ENCODE measurements at regions not wholly inside any gene's neighbourhood (a gene's known extent, or its start where the extent isn't known, plus 50 kb on each side); places are given as distances from the start of the nearest gene placed in this dataset.

- TF ChIP-seq Cebpa-rat (IDR thresholded peaks at IDR 0.05) = no peak
- Histone ChIP-seq H4K20me1 (no peaks in the 10 kb centered on the region), H3K36me3 (no peaks in the 10 kb centered on the region), H3K27ac (no peak overlapping the region), H3K4me1 (no peaks in the 10 kb centered on the region), H3K9me3 (peaks cover 18% of the 10 kb centered on the region), H3K4me2 (no peak overlapping the region), H3K27me3 (no peaks in the 10 kb centered on the region), H3K4me3 (no peak overlapping the region), H3K9ac (no peak overlapping the region)
Observed at GRCh38 chr18:41899535-41899934, 55.5 kb upstream of the PIK3C3 start.

DNA sequence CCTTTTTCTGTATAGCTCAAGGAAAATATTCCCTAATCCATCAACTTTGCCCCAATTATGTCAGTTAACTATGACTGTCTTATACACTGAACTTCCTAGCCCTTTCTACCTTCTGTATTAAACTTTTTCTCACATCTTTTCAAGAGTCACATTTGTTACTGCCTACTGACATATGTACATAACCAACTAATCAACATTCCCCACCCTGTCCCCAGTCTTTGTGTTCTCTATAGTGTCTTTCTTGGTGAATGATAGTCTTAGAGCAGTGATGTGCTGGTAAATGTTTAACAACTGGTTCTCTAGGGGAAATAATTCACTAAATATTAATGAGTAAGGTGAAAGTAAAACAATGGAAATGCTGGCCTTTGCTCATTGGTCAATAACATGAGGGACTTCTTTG, 61.6 kb upstream of the PIK3C3 start:
- Histone ChIP-seq H3K27me3 (no peaks in the 10 kb centered on the region), H3K27ac (no peak overlapping the region)

GRCh38 chr18:41887100-41887499, 67.9 kb upstream of the PIK3C3 start:
- Histone ChIP-seq H3K4me3 (no peak overlapping the region), H3K27me3 (no peaks in the 10 kb centered on the region), H3K36me3 (no peaks in the 10 kb centered on the region), H3K4me1 (no peaks in the 10 kb centered on the region), H4K20me1 (no peaks in the 10 kb centered on the region), H3K4me2 (no peak overlapping the region), H3K9ac (no peak overlapping the region), H3K9me3 (no peaks in the 10 kb centered on the region), H3K27ac (no peak overlapping the region)
- no peak for TF ChIP-seq Cebpa-rat (IDR thresholded peaks at IDR 0.05)

More for the DNA sequence above, 61.6 kb upstream of the PIK3C3 start:
- H3K4me2 ChIP-seq = no peak overlapping the region
- no peaks in the 10 kb centered on the region for H3K36me3 ChIP-seq
- no peak overlapping the region for H3K4me3 ChIP-seq
- H3K9me3 ChIP-seq = peaks cover 18% of the 10 kb centered on the region
- no peak for TF ChIP-seq Cebpa-rat (IDR thresholded peaks at IDR 0.05)
- no peak overlapping the region for H3K9ac ChIP-seq
- no peaks in the 10 kb centered on the region for H4K20me1 ChIP-seq
- H3K4me1 ChIP-seq = no peaks in the 10 kb centered on the region

- Histone ChIP-seq H4K20me1 (no peaks in the 10 kb centered on the region), H3K4me2 (no peak overlapping the region), H3K27me3 (no peaks in the 10 kb centered on the region), H3K9ac (no peak overlapping the region), H3K4me3 (no peak overlapping the region), H3K36me3 (no peaks in the 10 kb centered on the region), H3K9me3 (no peaks in the 10 kb centered on the region), H3K27ac (no peak overlapping the region), H3K4me1 (no peaks in the 10 kb centered on the region)
- TF ChIP-seq Cebpa-rat (IDR thresholded peaks at IDR 0.05) = no peak
Observed at GRCh38 chr18:41886126-41886807, 68.8 kb upstream of the PIK3C3 start.

DNA sequence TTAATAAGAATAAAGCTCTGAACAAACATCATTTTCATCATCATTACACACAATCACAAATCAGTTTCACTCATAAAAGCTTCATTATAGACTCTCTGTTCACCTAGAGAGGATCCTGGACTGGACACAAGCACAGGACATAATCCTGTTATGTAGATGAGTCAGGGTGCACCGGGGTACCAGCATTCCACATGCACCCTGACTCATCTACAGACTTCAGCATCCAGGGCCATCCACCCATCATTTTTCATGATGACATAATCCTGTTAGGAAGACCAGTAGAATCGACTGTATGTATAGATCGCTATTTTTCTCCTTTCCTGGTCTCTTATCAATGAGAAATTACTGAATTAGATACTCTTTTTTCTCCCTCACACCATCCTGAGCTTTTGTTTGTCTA, 73.7 kb upstream of the PIK3C3 start:
- Histone ChIP-seq H3K4me2 (no peak overlapping the region), H3K9me3 (no peaks in the 10 kb centered on the region), H3K4me3 (no peak overlapping the region), H3K27ac (no peak overlapping the region), H3K4me1 (no peaks in the 10 kb centered on the region), H3K27me3 (no peaks in the 10 kb centered on the region), H3K36me3 (no peaks in the 10 kb centered on the region), H4K20me1 (no peaks in the 10 kb centered on the region), H3K9ac (no peak overlapping the region)
- TF ChIP-seq Cebpa-rat (IDR thresholded peaks at IDR 0.05) = no peak

- H3K9me3 ChIP-seq = no peaks in the 10 kb centered on the region
- no peak overlapping the region for H3K4me2 ChIP-seq
- no peak for TF ChIP-seq Cebpa-rat (IDR thresholded peaks at IDR 0.05)
- H3K4me1 ChIP-seq = no peaks in the 10 kb centered on the region
- H3K9ac ChIP-seq = no peak overlapping the region
- H4K20me1 ChIP-seq = no peaks in the 10 kb centered on the region
- H3K4me3 ChIP-seq = no peak overlapping the region
- no peak overlapping the region for H3K27ac ChIP-seq
- no peaks in the 10 kb centered on the region for H3K27me3 ChIP-seq
- no peaks in the 10 kb centered on the region for H3K36me3 ChIP-seq
Observed at GRCh38 chr18:41879256-41879655, 75.8 kb upstream of the PIK3C3 start.

DNA sequence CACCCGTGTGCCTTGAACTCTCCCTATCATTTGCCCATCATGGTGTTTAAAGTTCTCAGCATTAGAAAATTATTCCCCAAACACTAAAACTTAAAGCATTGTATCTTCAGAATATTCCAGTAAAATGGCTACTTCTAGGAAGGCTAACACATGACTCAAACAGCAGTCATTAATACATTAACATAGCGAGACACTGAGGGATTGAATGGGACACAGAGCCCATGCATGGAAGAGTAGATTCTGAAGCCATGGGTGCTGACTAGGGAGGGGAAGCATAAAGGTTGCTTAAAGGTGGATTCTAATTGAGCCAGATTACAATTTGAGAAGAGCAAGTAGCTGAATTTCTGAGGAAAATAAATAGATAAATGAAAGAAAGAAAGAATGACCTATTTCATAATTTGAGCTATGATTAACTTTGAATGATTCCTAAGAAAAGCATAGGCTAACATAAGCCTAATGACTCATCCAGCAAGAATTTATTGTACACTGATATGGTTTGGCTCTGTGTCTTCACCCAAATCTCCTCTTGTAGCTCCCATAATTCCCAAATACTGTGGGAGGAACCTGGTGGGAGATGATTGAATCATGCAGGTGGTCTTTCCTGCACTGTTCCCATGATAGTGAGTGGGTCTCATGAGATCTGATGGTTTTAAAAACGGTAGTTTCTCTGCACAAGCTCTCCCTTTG, 79.8 kb upstream of the PIK3C3 start:
- Histone ChIP-seq H3K27me3 (no peaks in the 10 kb centered on the region), H3K27ac (no peak overlapping the region), H3K4me1 (no peaks in the 10 kb centered on the region), H3K4me3 (no peak overlapping the region), H3K9me3 (no peaks in the 10 kb centered on the region), H3K9ac (no peak overlapping the region), H3K4me2 (no peak overlapping the region), H3K36me3 (no peaks in the 10 kb centered on the region), H4K20me1 (no peaks in the 10 kb centered on the region)
- TF ChIP-seq Cebpa-rat (IDR thresholded peaks at IDR 0.05) = no peak

- Histone ChIP-seq H3K9me3 (no peaks in the 10 kb centered on the region), H3K27me3 (no peaks in the 10 kb centered on the region), H3K36me3 (no peaks in the 10 kb centered on the region), H4K20me1 (no peaks in the 10 kb centered on the region), H3K4me2 (no peak overlapping the region), H3K4me1 (no peaks in the 10 kb centered on the region), H3K27ac (no peak overlapping the region), H3K9ac (no peak overlapping the region), H3K4me3 (no peak overlapping the region)
- TF ChIP-seq Cebpa-rat (IDR thresholded peaks at IDR 0.05) = no peak
Observed at GRCh38 chr18:41873730-41874129, 81.3 kb upstream of the PIK3C3 start.

- no peak for TF ChIP-seq Cebpa-rat (IDR thresholded peaks at IDR 0.05)
- Histone ChIP-seq H3K9me3 (no peaks in the 10 kb centered on the region), H3K9ac (no peak overlapping the region), H3K4me1 (no peaks in the 10 kb centered on the region), H3K36me3 (no peaks in the 10 kb centered on the region), H4K20me1 (no peaks in the 10 kb centered on the region), H3K4me2 (no peak overlapping the region), H3K27ac (no peak overlapping the region), H3K4me3 (no peak overlapping the region), H3K27me3 (no peaks in the 10 kb centered on the region)
Observed at GRCh38 chr18:41872206-41872605, 82.8 kb upstream of the PIK3C3 start.

GRCh38 chr18:41871229-41872000, 83.6 kb upstream of the PIK3C3 start:
- no peak overlapping the region for H3K27ac ChIP-seq
- H3K4me3 ChIP-seq = no peak overlapping the region
- no peak overlapping the region for H3K4me2 ChIP-seq
- no peaks in the 10 kb centered on the region for H4K20me1 ChIP-seq
- no peaks in the 10 kb centered on the region for H3K9me3 ChIP-seq
- H3K9ac ChIP-seq = no peak overlapping the region
- no peaks in the 10 kb centered on the region for H3K27me3 ChIP-seq
- no peak for TF ChIP-seq Cebpa-rat (IDR thresholded peaks at IDR 0.05)
- no peaks in the 10 kb centered on the region for H3K36me3 ChIP-seq
- H3K4me1 ChIP-seq = no peaks in the 10 kb centered on the region
